Lower leg skin (tissue), 3 donors: ENCODE measurements at regions not wholly inside any gene's neighbourhood (a gene's known extent, or its start where the extent isn't known, plus 50 kb on each side); places are given as distances from the start of the nearest gene placed in this dataset.

ENCODE experiments used
- CTCF ChIP-seq, 3 donors: fragments of 450-650 bp; IDR thresholded peaks; one replicate each; pipeline ENCODE4 v1.5.1; 2016; ENCODE audit warnings: antibody characterized with exemption in 3 of 3, mild to moderate bottlenecking in 3 of 3, moderate library complexity in 2 of 3
- POLR2A ChIP-seq, 2 donors: fragments of 450-650 bp; IDR thresholded peaks; one replicate each; pipeline ENCODE4 v1.6.1; 2016 to 2017; ENCODE audit warnings: antibody characterized with exemption in 2 of 2, mild to moderate bottlenecking in 1 of 2, moderate library complexity in 1 of 2

GRCh38 chr4:110742143-110742542, 119.3 kb upstream of the PITX2 start:
- TF ChIP-seq POLR2A (IDR thresholded peaks at IDR 0.05) (no peak), CTCF (IDR thresholded peaks at IDR 0.05) (no peak)
